ENCODE measurements at regions not wholly inside any gene's neighbourhood (a gene's known extent, or its start where the extent isn't known, plus 50 kb on each side); places are given as distances from the start of the nearest gene placed in this dataset.

DNA sequence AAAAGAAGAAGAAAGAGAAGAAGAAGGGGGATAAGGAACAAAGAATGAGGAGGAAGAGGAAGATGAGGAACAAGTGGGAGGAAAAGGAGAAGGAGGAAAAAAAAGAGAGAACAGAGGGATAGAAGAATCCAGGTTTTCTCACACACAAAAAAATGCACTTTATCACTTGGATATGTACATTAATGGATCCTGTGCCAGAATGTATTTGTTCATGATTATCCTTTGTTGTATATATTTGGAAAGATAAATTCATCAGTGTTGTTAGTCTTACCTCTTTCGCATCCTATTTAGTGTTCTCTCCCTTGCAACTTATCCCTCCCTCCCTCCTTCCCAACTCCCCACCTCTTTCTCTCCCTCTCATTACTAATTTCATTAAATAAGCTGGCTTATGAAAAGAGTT lies 298.8 kb downstream of the SLCO4C1 start:
- no peaks in the 10 kb centered on the region for H3K36me3 ChIP-seq (replicated peaks in 1 of 2; ENCODE audit: control insufficient read depth in 2 of 2, insufficient read depth in 2 of 2, low read length in 2 of 2)
- H3K27ac ChIP-seq (replicated peaks; ENCODE audit: low read length) = no peak overlapping the region
- H2BK120ac ChIP-seq (ENCODE audit: low read depth, low read length) = no peak overlapping the region
- H2BK12ac ChIP-seq (ENCODE audit: low read length) = no peak overlapping the region
- H3K9me3 ChIP-seq (replicated peaks in 1 of 2; ENCODE audit: control insufficient read depth in 2 of 2, insufficient read depth in 1 of 2, low read depth in 1 of 2, low read length in 2 of 2) = no peaks in the 10 kb centered on the region
- no peak overlapping the region for H4K91ac ChIP-seq (ENCODE audit: low read depth, low read length, poor library complexity)
- no peaks in the 10 kb centered on the region for H3K4me1 ChIP-seq (ENCODE audit: control insufficient read depth in 2 of 2, insufficient read depth in 1 of 2, low read depth in 1 of 2, low read length in 2 of 2)
- no peak overlapping the region for H2AK5ac ChIP-seq (ENCODE audit: low read depth, low read length)
- no peak overlapping the region for H3K18ac ChIP-seq (ENCODE audit: low read length)
- no CpG with 5 or more reads among the region's 1 CpG for WGBS, 2 donors (ENCODE audit: extremely low coverage in 2 of 2, insufficient read length in 2 of 2, insufficient replicate concordance in 1 of 2)
- DNase-seq (ENCODE audit: low spot score) = no peak
- H3K4ac ChIP-seq (ENCODE audit: low read length) = no peak overlapping the region
- H4K8ac ChIP-seq (ENCODE audit: low read depth, low read length) = no peak overlapping the region
- no peak overlapping the region for H2BK5ac ChIP-seq (ENCODE audit: low read length)
- no peaks in the 10 kb centered on the region for H3K27me3 ChIP-seq (ENCODE audit: control insufficient read depth in 3 of 3, insufficient read depth in 3 of 3, low read depth in 1 of 3, low read length in 3 of 3)
- no peak overlapping the region for H2BK15ac ChIP-seq (ENCODE audit: low read length)
- no peak overlapping the region for H3K9ac ChIP-seq (ENCODE audit: low read depth, low read length, poor library complexity)
- no peak overlapping the region for H3K4me2 ChIP-seq (ENCODE audit: insufficient read depth, low read length, poor library complexity, severe bottlenecking)
- no peaks in the 10 kb centered on the region for H3K79me1 ChIP-seq (ENCODE audit: low read depth, low read length)
- H3K4me3 ChIP-seq (ENCODE audit: low read length in 2 of 2) = no peak overlapping the region
- H2AFZ ChIP-seq (ENCODE audit: low read length) = no peak overlapping the region
- no peak overlapping the region for H3K23ac ChIP-seq (ENCODE audit: low read depth, low read length, poor library complexity)
- H3K14ac ChIP-seq (ENCODE audit: low read length) = no peak overlapping the region

DNA sequence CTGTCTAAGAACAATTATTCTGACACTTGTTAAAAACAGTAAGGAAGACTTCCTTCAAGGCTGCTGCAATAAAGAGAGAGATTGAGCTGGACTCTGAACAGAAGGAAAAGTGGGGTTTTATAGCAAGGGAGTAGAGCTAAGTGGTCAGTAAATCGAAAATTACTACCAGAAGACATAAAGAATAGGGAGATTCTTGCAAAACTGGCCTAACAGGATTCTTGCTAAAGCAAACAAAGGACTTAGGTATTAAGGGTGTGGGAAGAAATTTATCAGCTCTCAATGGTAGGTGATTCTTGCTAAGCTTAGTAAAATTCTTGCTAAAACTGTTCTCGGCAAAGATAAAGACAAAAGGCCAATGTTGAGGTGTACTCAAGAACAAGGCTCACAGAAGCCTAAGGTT lies 300.5 kb downstream of the SLCO4C1 start:
- Histone ChIP-seq H3K4me3 (ENCODE audit: low read length in 2 of 2) (no peak overlapping the region), H2BK15ac (ENCODE audit: low read length) (no peak overlapping the region), H2BK5ac (ENCODE audit: low read length) (no peak overlapping the region), H3K9ac (ENCODE audit: low read depth, low read length, poor library complexity) (no peak overlapping the region), H2BK120ac (ENCODE audit: low read depth, low read length) (no peak overlapping the region), H4K91ac (ENCODE audit: low read depth, low read length, poor library complexity) (no peak overlapping the region), H3K79me1 (ENCODE audit: low read depth, low read length) (no peaks in the 10 kb centered on the region), H3K4ac (ENCODE audit: low read length) (no peak overlapping the region), H3K4me1 (ENCODE audit: control insufficient read depth in 2 of 2, insufficient read depth in 1 of 2, low read depth in 1 of 2, low read length in 2 of 2) (no peaks in the 10 kb centered on the region), H3K14ac (ENCODE audit: low read length) (no peak overlapping the region), H4K8ac (ENCODE audit: low read depth, low read length) (no peak overlapping the region), H3K23ac (ENCODE audit: low read depth, low read length, poor library complexity) (no peak overlapping the region), H3K36me3 (replicated peaks in 1 of 2; ENCODE audit: control insufficient read depth in 2 of 2, insufficient read depth in 2 of 2, low read length in 2 of 2) (no peaks in the 10 kb centered on the region), H3K27ac (replicated peaks; ENCODE audit: low read length) (no peak overlapping the region), H3K27me3 (ENCODE audit: control insufficient read depth in 3 of 3, insufficient read depth in 3 of 3, low read depth in 1 of 3, low read length in 3 of 3) (no peaks in the 10 kb centered on the region), H2AK5ac (ENCODE audit: low read depth, low read length) (no peak overlapping the region), H2BK12ac (ENCODE audit: low read length) (no peak overlapping the region), H2AFZ (ENCODE audit: low read length) (no peak overlapping the region), H3K18ac (ENCODE audit: low read length) (no peak overlapping the region), H3K4me2 (ENCODE audit: insufficient read depth, low read length, poor library complexity, severe bottlenecking) (no peak overlapping the region), H3K9me3 (replicated peaks in 1 of 2; ENCODE audit: control insufficient read depth in 2 of 2, insufficient read depth in 1 of 2, low read depth in 1 of 2, low read length in 2 of 2) (no peaks in the 10 kb centered on the region)
- DNase-seq (ENCODE audit: low spot score) = no peak
- WGBS, 2 donors (ENCODE audit: extremely low coverage in 2 of 2, insufficient read length in 2 of 2, insufficient replicate concordance in 1 of 2) = no CpG with 5 or more reads among the region's 2 CpGs

DNA sequence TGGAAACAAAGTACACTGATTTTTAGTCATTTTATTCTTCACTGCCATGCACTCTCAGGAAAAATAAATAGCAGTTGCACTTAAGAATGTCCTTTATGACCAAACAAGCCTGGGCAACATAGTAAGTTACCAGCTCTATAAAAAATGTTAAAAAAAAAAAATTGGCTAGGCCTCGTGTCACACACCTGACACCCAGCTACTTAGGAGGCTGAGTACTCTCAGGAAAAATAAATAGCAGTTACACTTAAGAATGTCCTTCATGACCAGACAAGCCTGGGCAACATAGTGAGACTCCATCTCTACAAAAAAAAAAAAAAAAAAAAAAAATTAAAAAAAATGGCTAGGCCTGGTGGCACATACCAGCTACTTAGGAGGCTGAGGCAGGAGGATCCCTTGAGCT lies 304.6 kb downstream of the SLCO4C1 start:
- no peak overlapping the region for H2BK15ac ChIP-seq (ENCODE audit: low read length)

DNA sequence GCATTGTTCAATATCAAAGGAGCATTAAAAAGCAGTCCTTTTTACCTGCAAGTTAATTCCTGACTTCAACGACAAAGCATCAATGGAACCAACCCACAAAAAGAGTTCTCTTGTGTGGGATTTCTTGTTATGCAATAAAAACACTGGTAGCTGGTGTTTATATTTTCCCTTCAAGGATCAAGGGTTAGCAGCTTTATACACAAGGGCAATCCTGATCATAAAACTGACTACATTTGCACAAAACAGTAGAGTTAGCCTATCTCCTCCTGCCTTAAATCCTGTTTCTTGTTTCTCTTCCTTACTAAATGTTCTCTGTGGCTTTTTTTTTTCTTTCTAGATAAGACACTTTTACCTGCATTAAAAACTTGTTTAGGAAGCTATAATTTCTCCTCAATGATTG lies 306.4 kb downstream of the SLCO4C1 start:
- no peak overlapping the region for H3K4me3 ChIP-seq (ENCODE audit: low read length in 2 of 2)
- H3K14ac ChIP-seq (ENCODE audit: low read length) = no peak overlapping the region
- H3K36me3 ChIP-seq (replicated peaks in 1 of 2; ENCODE audit: control insufficient read depth in 2 of 2, insufficient read depth in 2 of 2, low read length in 2 of 2) = no peaks in the 10 kb centered on the region
- no peak overlapping the region for H2BK120ac ChIP-seq (ENCODE audit: low read depth, low read length)
- H3K9me3 ChIP-seq (replicated peaks in 1 of 2; ENCODE audit: control insufficient read depth in 2 of 2, insufficient read depth in 1 of 2, low read depth in 1 of 2, low read length in 2 of 2) = no peaks in the 10 kb centered on the region
- no peak overlapping the region for H2BK5ac ChIP-seq (ENCODE audit: low read length)
- H2AFZ ChIP-seq (ENCODE audit: low read length) = no peak overlapping the region
- WGBS, 2 donors (ENCODE audit: extremely low coverage in 2 of 2, insufficient read length in 2 of 2, insufficient replicate concordance in 1 of 2) = no CpG with 5 or more reads among the region's 1 CpG
- no peak overlapping the region for H2BK12ac ChIP-seq (ENCODE audit: low read length)
- H3K4ac ChIP-seq (ENCODE audit: low read length) = no peak overlapping the region
- H4K91ac ChIP-seq (ENCODE audit: low read depth, low read length, poor library complexity) = no peak overlapping the region
- no peak overlapping the region for H3K9ac ChIP-seq (ENCODE audit: low read depth, low read length, poor library complexity)
- H3K27ac ChIP-seq (replicated peaks; ENCODE audit: low read length) = no peak overlapping the region
- H3K4me1 ChIP-seq (ENCODE audit: control insufficient read depth in 2 of 2, insufficient read depth in 1 of 2, low read depth in 1 of 2, low read length in 2 of 2) = no peaks in the 10 kb centered on the region
- no peak overlapping the region for H4K8ac ChIP-seq (ENCODE audit: low read depth, low read length)
- no peaks in the 10 kb centered on the region for H3K79me1 ChIP-seq (ENCODE audit: low read depth, low read length)
- no peak for DNase-seq (ENCODE audit: low spot score)
- H2BK15ac ChIP-seq (ENCODE audit: low read length) = no peak overlapping the region
- H3K18ac ChIP-seq (ENCODE audit: low read length) = no peak overlapping the region
- H3K27me3 ChIP-seq (ENCODE audit: control insufficient read depth in 3 of 3, insufficient read depth in 3 of 3, low read depth in 1 of 3, low read length in 3 of 3) = no peaks in the 10 kb centered on the region
- no peak overlapping the region for H3K23ac ChIP-seq (ENCODE audit: low read depth, low read length, poor library complexity)
- no peak overlapping the region for H2AK5ac ChIP-seq (ENCODE audit: low read depth, low read length)
- no peak overlapping the region for H3K4me2 ChIP-seq (ENCODE audit: insufficient read depth, low read length, poor library complexity, severe bottlenecking)

More for the DNA sequence above, 304.6 kb downstream of the SLCO4C1 start:
- Histone ChIP-seq H2BK5ac (ENCODE audit: low read length) (no peak overlapping the region), H2BK12ac (ENCODE audit: low read length) (no peak overlapping the region), H3K23ac (ENCODE audit: low read depth, low read length, poor library complexity) (no peak overlapping the region), H3K18ac (ENCODE audit: low read length) (no peak overlapping the region), H2BK120ac (ENCODE audit: low read depth, low read length) (no peak overlapping the region), H3K14ac (ENCODE audit: low read length) (no peak overlapping the region), H3K27ac (replicated peaks; ENCODE audit: low read length) (no peak overlapping the region), H3K9ac (ENCODE audit: low read depth, low read length, poor library complexity) (no peak overlapping the region), H3K4me1 (ENCODE audit: control insufficient read depth in 2 of 2, insufficient read depth in 1 of 2, low read depth in 1 of 2, low read length in 2 of 2) (no peaks in the 10 kb centered on the region), H3K4me2 (ENCODE audit: insufficient read depth, low read length, poor library complexity, severe bottlenecking) (no peak overlapping the region), H2AK5ac (ENCODE audit: low read depth, low read length) (no peak overlapping the region), H4K91ac (ENCODE audit: low read depth, low read length, poor library complexity) (no peak overlapping the region), H2AFZ (ENCODE audit: low read length) (no peak overlapping the region), H3K9me3 (replicated peaks in 1 of 2; ENCODE audit: control insufficient read depth in 2 of 2, insufficient read depth in 1 of 2, low read depth in 1 of 2, low read length in 2 of 2) (no peaks in the 10 kb centered on the region), H4K8ac (ENCODE audit: low read depth, low read length) (no peak overlapping the region), H3K79me1 (ENCODE audit: low read depth, low read length) (no peaks in the 10 kb centered on the region), H3K27me3 (ENCODE audit: control insufficient read depth in 3 of 3, insufficient read depth in 3 of 3, low read depth in 1 of 3, low read length in 3 of 3) (no peaks in the 10 kb centered on the region), H3K36me3 (replicated peaks in 1 of 2; ENCODE audit: control insufficient read depth in 2 of 2, insufficient read depth in 2 of 2, low read length in 2 of 2) (no peaks in the 10 kb centered on the region), H3K4me3 (ENCODE audit: low read length in 2 of 2) (no peak overlapping the region), H3K4ac (ENCODE audit: low read length) (no peak overlapping the region)
- DNase-seq (ENCODE audit: low spot score) = no peak
- WGBS, 2 donors (ENCODE audit: extremely low coverage in 2 of 2, insufficient read length in 2 of 2, insufficient replicate concordance in 1 of 2) = no CpG with 5 or more reads among the region's 1 CpG
